ENCODE measurements at regions not wholly inside any gene's neighbourhood (a gene's known extent, or its start where the extent isn't known, plus 50 kb on each side); places are given as distances from the start of the nearest gene placed in this dataset.
"Not testable (repeated sequence)": the region's sequence is repeated elsewhere in the genome, so short reads cannot be mapped to it uniquely, and the experiment has no call there.

DNA sequence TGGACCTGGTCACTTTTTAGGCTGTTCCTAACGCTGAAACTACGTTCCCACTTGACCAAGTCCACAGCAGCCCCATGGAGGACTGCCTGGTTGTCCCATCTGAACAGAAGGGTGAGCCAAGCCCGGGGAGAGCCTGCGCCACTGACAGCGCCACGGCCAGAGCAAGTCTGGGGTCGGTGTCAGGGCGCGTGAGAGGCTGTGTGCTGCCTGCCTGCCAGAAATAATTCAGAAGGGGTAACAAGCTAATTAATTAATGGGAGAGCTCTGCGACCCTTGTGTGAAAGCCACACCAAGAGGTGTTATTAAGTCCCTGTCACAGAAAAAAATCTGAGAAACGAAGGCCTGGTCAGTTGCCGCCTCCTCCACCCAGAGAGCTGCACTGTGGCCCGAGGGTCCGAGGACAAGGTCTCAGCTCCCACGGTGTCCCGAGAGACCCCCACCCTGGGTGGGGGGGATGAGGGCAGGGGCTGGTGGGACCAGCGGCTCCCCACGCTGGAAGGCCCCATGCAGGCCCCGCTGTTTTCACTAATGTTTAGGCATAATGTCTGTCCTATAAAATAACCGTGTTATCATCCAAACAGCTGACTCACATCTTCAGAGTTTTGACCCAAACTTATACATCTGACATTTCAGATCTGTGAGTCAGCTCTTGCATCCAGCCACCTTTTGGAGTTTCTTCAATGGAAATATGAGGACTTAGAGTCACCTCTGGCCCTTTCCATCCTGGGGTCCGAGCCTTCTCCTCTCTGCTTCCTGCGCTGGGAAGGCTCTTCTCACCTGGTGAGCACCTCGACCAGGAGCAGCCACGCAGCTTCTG, 58.5 kb downstream of the DLL1 start:
- no peak for DNase-seq (ENCODE audit: low spot score)

DNA sequence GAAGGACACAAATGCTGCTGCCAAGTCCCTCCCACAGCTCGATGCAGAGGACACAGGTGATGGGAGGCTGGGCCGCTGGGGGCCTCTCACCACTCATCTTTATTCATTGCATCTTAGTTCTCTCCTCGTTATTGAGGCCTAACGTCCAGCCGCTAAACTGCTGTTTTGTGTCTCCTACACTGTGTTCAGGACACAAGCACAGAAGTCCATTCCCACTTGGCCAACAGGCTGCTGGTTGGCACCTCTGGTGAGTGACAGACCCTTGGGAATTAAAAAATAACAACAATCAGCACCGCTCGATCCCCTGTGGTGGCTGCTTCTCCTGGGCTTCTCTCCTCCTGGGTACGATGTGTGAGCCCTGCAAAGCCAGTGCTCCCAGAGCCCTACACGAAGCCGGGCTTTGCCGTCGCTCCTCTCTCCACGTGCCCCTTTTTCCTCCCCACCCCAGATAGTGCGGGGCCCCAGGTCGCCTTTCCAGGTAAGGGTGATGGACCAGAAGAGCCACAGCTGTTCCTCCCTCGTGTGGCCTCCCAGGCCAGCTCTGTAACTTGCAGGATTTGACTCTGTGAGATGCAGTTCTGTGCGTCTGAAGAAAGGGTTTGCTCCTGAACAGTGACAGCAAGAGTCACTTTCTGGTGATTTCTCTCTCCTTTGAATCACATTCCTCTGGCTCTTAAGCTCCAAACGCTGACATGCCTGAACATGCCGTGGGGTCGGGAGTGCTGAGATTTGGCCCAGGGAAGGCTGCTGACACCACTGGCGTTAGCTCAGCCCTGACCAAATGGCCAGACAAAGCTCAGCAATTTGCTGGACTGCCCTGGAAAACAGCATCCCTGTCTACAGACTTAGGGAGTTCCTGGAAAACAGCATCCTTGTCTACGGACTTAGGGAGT, 59.3 kb downstream of the DLL1 start:
- DNase-seq (ENCODE audit: low spot score), result no peak

DNA sequence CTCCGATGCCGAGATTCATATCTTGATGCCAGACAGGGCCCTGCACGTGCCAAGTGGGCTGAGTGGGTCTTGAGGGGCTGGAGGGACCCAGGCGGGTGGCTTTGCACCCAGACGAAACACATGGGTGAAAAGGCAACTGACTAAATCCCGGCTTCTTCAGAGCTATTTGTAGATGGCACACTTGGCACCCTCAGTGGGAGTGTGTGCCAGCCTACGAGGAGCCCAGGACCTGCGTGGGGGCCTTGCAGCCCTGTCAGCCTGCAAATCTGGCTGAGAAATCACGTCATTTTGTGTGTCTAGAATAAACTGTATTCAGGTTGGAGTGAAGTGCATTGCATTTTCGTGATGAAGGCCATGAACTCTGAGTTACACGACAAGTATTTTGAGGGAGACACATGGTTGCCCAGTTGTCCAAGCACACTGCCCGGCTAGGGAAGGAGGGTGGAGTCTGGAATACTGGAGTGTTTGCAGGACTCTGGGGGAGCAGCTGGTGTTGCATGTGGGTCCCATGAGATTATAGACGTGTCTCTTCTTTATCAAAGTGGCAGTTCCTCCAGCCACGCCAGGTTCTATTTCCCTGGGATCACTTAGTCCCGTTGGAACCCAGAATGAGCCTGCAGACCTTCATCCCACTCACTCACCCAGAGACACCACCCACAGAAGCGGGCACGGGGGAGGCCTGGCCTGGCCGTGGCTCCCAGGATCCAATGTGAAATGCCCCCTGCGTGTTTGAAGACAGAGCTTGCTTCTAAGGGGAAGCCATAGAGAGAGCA, 60.2 kb downstream of the DLL1 start:
- no peak for DNase-seq (ENCODE audit: low spot score)

DNA sequence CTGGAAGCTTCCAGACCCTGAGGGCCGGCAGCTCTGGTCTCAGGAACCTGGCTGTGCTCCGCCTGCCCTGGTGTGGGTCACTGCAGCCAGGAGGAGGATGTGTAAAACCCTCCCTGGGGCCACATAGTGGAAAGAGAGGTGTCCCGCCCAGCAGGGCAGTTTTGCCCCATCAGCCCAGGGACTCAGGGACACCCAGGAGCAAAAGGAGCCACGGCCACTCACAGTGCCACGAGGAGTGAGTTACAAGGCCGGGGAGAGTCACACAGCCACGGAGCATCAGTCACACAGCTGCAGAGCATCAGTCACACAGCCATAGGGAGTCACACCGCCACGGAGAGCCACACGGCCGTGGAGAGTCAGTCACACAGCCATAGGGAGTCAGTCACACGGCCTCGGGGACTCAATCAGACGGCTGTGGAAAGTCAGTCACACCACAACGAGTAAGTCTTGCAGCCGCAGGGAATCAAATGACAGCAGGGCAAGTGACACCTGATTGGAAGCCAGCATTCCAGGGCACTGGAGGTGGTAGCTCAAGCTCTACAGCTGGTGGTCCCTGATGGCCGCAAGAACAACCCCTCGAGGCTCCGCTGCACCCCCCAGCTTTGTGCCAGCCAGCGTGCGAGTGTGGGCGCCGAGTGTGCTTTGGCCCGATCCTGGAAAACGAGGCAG, 60.9 kb downstream of the DLL1 start:
- no peak for DNase-seq (ENCODE audit: low spot score)

DNA sequence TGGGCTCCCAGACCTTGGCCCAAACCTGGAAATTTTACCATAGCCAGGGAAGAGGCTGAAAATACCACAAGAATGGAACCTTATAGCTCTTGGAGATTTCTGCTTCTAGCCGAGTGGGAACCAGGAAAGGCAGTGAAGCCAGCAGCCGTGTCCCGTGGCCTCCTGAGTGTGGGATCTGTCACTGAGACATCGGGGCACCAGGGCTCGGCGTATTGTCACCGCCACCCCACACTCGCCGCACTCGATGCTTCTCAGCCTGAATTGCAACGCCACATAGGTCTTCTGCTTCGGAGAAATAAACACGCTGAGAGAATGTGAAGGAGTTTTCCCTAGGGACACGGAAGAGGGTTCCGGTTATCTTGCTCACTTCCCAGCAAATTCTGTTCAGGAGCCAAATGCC, 61.5 kb downstream of the DLL1 start:
- DNase-seq (ENCODE audit: low spot score), result no peak

DNA sequence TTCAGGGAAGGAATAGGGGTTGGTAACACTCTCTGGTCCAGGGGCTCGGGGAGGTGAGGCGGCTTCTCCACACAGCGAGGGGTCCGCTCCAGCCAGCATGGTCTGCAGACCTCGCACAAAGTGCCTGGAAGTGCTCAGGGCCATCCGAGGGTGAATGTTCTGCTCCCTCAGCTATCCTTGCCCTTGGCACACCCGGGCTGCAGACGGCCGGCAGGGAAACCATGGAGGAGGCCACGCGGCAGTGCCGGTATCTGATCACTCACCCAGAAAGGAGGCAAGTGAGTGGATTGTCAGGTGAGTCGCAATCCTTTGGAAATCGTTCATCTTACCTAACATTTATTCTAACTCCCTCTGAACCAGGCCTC, 62.0 kb downstream of the DLL1 start:
- DNase-seq (ENCODE audit: low spot score), result no peak

DNA sequence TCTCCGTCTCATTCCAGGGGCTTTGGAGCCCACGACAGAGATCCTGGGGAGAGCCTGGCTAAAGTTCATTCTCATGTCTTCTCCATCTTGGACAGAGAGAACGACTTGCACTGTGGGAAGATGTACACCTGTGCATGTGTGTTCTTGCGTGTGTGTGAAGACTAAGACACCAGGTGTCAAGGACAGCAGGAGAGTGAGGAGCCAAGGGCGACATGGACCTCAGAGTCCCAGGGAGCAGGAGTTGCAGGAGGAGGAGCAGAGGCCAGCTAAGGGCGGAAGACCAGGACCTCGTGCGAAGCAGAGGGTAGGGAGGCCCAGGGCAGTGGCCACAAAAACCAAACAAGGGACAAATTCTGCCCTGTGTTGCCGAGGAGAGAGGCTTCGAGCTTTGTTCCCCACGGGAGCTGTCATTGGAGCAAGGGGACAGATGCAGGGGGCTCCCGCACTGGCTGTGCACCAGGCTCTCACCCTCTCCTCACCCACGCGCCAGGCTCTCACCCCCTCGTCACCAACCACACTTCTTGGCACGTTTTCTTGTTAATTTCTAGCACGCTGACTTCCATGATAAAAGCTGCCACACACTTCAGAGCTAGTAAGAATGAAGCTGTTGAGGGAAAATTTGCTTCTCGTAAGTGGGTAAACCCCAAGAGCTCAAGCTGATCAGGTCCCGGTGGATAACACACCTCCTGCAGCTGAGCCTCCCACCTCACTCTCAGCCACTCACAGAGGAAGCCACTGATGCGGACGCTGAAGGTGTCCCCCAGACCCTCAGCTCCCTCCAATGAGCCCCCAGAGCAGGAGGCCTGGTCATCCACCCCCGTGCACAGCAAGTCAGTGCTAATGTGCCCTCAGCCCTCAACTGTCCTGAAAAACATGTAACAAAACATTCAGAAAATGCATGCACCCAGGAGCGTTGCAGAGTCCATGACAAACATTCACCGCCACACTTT, 62.6 kb downstream of the DLL1 start:
- no peak for DNase-seq (ENCODE audit: low spot score)

DNA sequence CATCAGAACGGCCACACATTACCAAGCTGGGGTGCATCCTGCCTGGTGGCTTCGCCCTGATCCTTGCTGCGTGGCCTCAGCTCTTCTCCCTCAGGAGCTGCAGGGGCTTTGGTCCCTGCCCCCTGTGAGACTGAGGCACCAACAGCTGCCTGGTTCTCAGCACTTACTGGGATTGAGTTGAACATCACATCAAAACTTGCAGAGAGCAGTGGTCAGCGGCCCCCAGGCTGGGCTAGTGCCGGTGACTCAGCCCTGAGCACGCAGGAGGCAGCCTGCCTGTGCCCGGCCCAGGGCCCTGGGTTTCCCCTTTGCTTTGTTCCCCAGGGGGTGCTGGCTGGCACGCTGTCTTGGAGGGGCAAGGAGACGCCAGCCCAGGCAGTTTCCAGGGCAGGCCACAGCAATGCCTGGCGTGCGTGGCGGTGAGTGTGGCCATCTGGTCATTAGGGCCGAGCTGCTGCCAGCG, 63.3 kb downstream of the DLL1 start:
- DNase-seq (ENCODE audit: low spot score), result no peak

DNA sequence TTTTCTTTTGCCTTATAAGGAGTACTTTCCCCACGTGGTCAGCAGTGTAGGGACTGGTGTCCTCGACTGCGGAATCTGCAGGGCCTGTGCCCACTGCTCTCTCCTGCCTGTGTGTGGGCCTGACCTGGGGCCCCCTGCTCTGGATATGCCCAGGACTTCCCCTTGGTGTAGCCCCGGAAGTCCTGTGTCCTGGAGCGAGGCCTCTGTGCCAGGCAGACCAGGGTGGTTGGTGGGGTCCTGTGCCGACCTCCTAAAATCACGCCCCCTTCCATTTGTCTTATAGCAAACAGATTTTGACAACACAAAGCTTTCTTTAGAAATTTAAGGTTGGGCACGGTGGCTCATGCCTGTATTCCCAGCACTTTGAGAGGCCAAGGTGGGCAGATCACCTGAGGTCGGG, 64.2 kb downstream of the DLL1 start:
- no peak for DNase-seq (ENCODE audit: low spot score)

DNA sequence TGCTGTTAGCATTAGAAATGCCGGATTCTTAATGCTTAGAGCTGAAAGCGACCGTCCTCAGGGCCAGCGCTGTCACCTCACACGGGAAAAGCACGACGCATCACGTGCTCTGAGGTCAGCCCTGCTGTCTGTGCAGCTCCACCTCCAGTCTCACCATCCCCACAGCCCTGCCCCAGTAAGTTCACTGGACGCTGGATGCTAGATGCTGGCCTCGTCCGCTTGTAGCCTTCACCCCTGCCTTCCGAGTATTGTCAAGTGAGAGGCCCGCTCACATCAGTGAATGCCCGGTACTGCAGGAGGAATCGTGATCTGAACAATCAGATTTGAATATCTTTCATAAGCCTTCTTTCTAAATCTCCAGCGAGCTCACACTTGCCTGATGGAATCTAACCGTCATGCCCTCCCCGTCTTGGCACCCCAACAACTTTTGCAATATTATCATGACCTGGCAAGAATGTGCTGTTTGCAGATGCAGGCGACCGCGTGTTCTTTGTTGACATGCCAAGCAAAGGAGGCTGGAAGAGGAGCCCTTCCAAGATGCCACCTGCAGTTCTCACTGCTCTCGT, 64.9 kb downstream of the DLL1 start:
- DNase-seq (ENCODE audit: low spot score), result no peak

DNA sequence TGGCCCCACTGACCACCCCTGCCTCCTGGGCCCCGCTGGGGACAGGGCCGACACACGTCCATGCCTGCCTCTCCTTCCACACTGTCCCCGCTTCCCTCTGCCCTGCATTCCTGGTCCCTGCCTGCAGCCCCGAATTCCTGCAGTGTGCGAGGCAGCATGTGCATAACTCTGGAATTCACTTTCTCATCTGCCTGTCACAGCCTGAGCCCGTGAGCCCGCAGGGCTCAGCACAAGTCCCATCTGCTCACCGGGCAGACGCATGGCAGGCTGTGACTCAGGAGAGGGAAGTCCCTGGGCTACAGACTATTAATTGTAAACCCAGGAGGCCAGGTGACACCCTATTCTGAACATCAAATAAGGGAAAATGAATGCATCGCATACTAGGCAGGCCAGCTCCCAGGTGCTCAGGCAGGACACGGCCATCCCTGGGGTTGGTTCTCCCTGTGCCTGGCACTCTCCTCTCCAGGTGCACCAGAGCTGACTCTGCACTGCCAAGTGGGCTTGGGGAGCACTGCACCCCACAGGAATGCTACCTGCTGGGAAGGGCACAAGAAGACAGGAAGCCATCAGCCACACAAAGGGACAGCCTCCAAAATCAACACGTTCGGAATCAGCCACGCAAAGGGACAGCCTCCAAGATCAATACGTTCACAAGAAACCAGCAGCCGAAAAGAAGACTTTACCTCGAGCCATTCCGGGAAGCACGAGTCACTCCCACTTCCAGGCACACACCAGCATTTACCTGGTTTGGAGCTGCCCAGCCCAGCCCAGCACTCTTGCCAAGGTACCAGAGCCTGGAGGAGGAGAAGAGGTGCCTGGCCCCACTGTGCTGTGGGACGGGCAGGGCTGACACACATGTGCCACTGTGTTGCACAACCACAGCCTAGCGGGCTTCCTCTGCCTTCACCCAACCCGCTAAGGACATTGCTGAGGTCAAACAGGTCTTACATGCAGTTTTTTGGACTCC, 65.9 kb downstream of the DLL1 start:
- no peak for DNase-seq (ENCODE audit: low spot score)

DNA sequence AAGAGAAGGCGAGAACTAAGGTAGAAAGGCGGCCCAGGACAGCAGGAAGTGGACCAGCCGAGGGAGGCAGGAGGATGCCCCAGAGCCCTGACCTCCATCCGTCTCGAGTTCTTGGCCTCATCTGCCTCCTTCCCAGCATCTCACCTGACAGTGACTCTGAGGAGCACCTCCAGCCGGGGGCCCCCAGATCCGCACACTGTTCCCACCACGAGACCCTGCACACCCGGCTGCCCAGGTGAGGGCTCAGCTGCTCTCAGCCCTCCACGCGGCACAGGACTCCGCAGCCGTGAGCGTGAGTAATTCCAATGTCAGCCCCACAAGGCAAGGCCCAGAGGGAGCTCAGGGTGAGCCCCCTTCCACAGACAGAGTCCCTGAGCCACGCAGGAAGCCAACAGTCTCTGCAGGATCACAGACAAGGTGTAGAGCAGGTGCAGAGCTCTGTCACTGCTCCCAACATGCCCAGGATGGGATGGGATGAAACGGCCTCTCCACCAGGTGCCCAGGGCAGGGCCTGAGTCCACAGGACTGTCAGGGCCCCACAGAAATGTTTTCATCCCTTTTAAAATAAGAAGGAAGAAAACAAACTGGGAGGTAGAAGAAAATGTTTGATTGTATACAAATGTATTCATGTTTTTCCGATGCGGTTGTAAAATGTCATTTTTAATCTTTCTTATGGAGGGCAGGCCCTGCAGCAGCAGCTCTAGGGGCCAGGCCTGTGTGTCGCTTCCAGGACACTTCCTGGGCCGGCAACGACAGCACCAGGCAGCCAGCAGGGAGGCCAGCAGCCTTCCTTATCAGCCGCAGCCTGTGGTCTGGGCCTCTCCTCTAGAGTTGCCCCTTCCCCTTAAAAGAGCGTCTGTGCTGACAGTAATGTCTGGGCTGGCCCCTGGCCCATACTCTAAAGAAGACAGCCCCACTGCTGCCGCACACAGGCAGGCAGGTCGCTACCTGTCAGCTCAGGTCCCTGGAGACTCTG, 66.9 kb downstream of the DLL1 start:
- no peak for DNase-seq (ENCODE audit: low spot score)

DNA sequence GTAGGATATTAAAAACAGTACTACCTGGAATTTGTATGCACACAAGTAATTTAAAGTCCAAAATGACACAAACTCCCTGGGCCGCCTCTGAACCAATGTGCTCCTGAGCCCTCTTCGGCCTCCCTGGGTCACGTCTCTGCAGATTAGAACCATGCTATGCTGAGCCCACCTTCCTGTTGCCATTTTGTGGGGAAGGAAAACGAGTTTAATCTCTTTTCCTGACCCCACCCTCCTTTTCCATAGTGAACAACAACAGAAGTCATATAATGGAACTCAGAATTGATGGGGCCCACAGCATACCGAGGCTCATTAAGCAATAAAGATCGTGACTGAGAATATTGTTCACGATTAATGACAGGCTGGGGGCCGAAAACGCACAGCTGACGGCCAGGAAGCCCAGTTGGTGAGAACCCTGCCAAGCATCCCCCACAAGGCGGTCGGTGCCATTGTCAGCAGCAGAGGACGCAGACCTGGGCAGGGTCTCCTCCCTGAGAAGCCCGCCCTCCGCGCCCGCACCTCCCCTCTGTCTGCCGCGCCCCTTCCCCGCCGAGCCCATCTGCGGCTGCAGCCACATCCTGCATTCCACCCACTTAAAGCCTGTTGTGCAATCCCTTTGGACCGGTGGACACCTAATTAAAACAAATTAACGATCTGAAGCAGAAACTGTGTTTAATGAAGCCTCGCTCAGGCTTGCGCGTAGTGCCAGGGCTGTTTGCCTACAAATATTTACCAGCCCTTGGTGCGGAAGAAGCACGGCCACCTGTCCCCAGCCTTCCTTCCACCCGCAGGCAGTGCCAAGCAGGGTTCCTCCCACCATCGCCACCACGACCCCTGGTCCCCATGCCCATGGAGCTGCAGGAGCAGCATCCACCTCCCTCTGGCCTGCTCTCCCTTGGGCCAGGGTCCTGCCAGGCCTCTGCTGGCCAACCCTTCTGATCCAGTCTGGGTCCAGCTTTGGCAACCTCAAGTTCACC, 68.1 kb downstream of the DLL1 start:
- no peak for DNase-seq (ENCODE audit: low spot score)

DNA sequence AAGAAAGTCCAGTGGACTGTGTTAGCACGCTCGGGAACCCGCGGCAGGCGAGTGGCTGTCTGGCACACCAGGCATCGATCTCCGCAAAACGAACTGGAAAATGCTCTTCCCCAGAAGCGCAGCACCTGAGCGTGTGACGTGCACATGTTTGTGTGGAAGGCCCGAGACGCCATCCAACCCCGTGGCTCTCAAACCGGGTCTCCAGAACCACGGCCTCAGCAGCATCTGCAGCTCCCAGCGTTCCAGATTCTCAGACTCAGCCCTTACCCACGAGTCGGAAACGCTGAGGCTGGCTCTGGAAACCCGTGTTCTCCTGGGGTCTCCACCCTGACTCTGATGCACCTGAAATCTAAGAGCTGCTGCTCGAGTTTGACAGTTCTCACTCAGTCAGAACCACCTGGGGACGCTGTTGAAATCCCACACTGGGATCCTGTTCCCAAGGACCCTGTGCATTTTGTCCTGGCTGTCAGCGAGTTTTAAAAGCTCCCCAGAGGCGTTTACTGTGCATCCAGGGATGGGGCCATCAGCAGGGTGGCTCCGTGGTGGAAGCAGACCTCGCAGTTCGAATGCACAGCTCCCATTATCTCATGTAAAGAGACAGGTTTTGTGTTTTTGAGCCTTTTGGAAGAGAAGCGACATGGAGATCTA, 69.0 kb downstream of the DLL1 start:
- DNase-seq (ENCODE audit: low spot score), result no peak

DNA sequence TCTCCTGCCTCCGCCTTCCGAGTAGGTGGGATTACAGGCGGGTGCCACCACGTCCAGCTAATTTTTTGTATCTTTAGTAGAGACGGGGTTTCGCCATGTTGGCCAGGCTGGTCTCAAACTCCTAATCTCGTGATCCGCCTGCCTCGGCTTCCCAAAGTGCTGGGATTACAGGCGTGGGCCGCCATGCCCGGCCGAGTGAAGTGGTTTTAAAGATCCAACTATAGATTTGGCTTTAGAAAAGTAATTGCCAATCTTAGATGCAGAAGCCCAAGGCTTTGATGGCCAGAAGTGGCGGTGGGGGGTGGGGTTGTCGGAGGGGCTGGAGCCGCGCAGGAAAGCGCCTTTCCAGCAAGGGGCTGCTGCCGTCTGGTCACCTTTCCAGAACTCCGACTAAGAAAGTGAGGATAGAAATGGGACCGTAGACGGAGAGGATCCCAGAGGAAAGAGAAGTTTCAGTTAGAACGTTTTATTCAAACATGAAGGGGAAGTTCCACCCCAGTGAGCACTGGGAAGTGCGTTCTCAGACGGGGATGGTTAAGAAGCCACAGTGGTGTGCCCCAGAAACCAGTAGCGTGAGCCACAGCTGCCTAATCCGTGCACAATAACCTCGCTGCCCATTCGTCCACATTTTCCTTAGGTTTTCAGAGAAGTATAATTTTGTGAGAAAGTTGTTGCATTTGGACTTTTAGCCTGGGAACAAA, 69.7 kb downstream of the DLL1 start:
- no peak for DNase-seq (ENCODE audit: low spot score)

DNA sequence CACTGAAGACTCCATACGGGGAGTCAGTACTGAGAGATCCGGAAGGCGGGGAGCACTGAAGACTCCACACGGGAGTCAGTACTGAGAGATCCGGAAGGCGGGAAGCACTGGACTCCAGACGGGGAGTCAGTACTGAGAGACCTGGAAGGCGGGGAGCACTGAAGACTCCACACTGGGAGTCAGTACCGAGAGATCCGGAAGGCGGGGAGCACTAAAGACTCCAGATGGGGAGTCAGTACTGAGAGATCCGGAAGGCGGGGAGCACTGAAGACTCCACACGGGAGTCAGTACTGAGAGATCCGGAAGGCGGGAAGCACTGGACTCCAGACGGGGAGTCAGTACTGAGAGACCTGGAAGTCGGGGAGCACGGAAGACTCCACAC, 77.2 kb downstream of the DLL1 start:
- not testable (repeated sequence) for DNase-seq (ENCODE audit: low spot score)

Data from CD4-positive, alpha-beta T cell treated with Interleukin-15 for 4 hours (primary cell).